Natural killer cell (primary cell): ENCODE measurements at regions not wholly inside any gene's neighbourhood (a gene's known extent, or its start where the extent isn't known, plus 50 kb on each side); places are given as distances from the start of the nearest gene placed in this dataset.

Source experiments
- ATAC-seq, 3 donors: fragments of 150-1000 bp in 2 of 3; fragments of 200-7000 bp in 1 of 3; cut with Tn5 transposase; 1 replicate in 1 of 3; 2 replicates in 2 of 3; pipeline ENCODE4 v1.10.0; 2021; ENCODE audit warnings: mild to moderate bottlenecking in 2 of 3, moderate library complexity in 2 of 3
- DNase-seq, 2 donors: peaks; one replicate each; pipeline versions ENCODE4 v3.0.0 to v3.0.0-alpha.2; 2013 to 2021; ENCODE audit warnings: mixed read lengths in 1 of 2
- H3K27ac ChIP-seq: one replicate; pipeline ENCODE4 v1.5.1; 2013; ENCODE audit warnings: mild to moderate bottlenecking, low read length
- H3K27me3 ChIP-seq: one replicate; pipeline ENCODE4 v1.6.1; 2013; ENCODE audit warnings: low read length; ENCODE audit not compliant: control insufficient read depth, insufficient read depth
- H3K36me3 ChIP-seq: one replicate; pipeline ENCODE4 v1.6.1; 2013; ENCODE audit warnings: low read length; ENCODE audit not compliant: control insufficient read depth, insufficient read depth
- H3K4me1 ChIP-seq: one replicate; pipeline ENCODE4 v1.6.1; 2013; ENCODE audit warnings: low read length; ENCODE audit not compliant: control insufficient read depth, insufficient read depth
- H3K4me3 ChIP-seq: one replicate; pipeline ENCODE4 v1.5.1; 2013; ENCODE audit warnings: low read length
- H3K9me3 ChIP-seq: one replicate; pipeline ENCODE4 v1.6.1; 2013; ENCODE audit warnings: low read length; ENCODE audit not compliant: control insufficient read depth, insufficient read depth
- H3K27ac Mint-ChIP-seq, 2 donors: one replicate each; pipeline ENCODE4 v1.8.0; 2022; ENCODE audit warnings: mild to moderate bottlenecking in 2 of 2, mixed read lengths in 2 of 2, moderate library complexity in 1 of 2
- H3K27me3 Mint-ChIP-seq, 2 donors: one replicate each; pipeline ENCODE4 v1.8.0; 2022; ENCODE audit warnings: low read depth in 2 of 2, mixed read lengths in 2 of 2
- H3K36me3 Mint-ChIP-seq: one replicate; pipeline ENCODE4 v1.8.0; 2022; ENCODE audit warnings: mixed read lengths
- H3K4me1 Mint-ChIP-seq, 2 donors: one replicate each; pipeline ENCODE4 v1.8.0; 2022; ENCODE audit warnings: mixed read lengths in 2 of 2
- H3K4me3 Mint-ChIP-seq: one replicate; pipeline ENCODE4 v1.8.0; 2022; ENCODE audit warnings: mild to moderate bottlenecking, moderate library complexity, mixed read lengths
- H3K9me3 Mint-ChIP-seq, 2 donors: one replicate each; pipeline ENCODE4 v1.8.0; 2022; ENCODE audit warnings: mixed read lengths in 2 of 2
- CTCF ChIP-seq: fragments of 200-600 bp; IDR thresholded peaks from one replicate; pipeline ENCODE4 v1.8.0; 2022; ENCODE audit warnings: antibody characterized with exemption
- WGBS: methylation state at CpG from one replicate; pipeline ENCODE4 v1.1.7; 2013; ENCODE audit warnings: missing lambda C conversion rate; ENCODE audit not compliant: insufficient coverage; 5-methylcytosine and 5-hydroxymethylcytosine counted together
- intact Hi-C: fragments of 100-400 bp; cut with micrococcal nuclease; formaldehyde crosslinking; loops from one replicate; pipeline ENCODE4 v1.14.2; 2022

GRCh38 chr2:7846607-7847006 is 835.2 kb upstream of the ID2 start:
- intact Hi-C loops: no loop called here
- Histone ChIP-seq H3K27me3 (no peaks in the 10 kb centered on the region), H3K9me3 (no peaks in the 10 kb centered on the region), H3K36me3 (no peaks in the 10 kb centered on the region), H3K4me3 (no peak overlapping the region), H3K4me1 (peaks cover 3% of the 10 kb centered on the region), H3K27ac (no peak overlapping the region)
- DNase-seq: no peak
- Mint-ChIP-seq H3K36me3 (no peaks in the 10 kb centered on the region), H3K27me3 (no peaks in the 10 kb centered on the region), H3K9me3 (no peaks in the 10 kb centered on the region), H3K4me1 (no peaks in the 10 kb centered on the region), H3K4me3 (no peak overlapping the region), H3K27ac (no peak overlapping the region)
- no peak for TF ChIP-seq CTCF
- 81% methylated on average over 4 of the region's 5 CpGs for WGBS
- no peak for ATAC-seq

GRCh38 chr2:7847321-7847720 is 834.5 kb upstream of the ID2 start:
- H3K27me3 ChIP-seq: no peaks in the 10 kb centered on the region

GRCh38 chr2:7849027-7849426 is 832.8 kb upstream of the ID2 start:
- H3K4me1 ChIP-seq: no peaks in the 10 kb centered on the region
- H3K4me1 Mint-ChIP-seq: no peaks in the 10 kb centered on the region
- no peaks in the 10 kb centered on the region for H3K36me3 Mint-ChIP-seq
- no peak for ATAC-seq
- intact Hi-C loops: no loop called here
- no peak for TF ChIP-seq CTCF
- no peak overlapping the region for H3K27ac Mint-ChIP-seq
- H3K27me3 Mint-ChIP-seq: peaks cover 4 to 7% of the 10 kb centered on the region in 2 donors
- H3K4me3 Mint-ChIP-seq: no peak overlapping the region
- H3K27ac ChIP-seq: no peak overlapping the region
- no peaks in the 10 kb centered on the region for H3K9me3 ChIP-seq
- H3K9me3 Mint-ChIP-seq: no peaks in the 10 kb centered on the region
- no peak for DNase-seq
- H3K36me3 ChIP-seq: no peaks in the 10 kb centered on the region
- 92% methylated on average over 1 of the region's 1 CpG for WGBS
- H3K27me3 ChIP-seq: no peaks in the 10 kb centered on the region
- no peak overlapping the region for H3K4me3 ChIP-seq

More at GRCh38 chr2:7847321-7847720, 834.5 kb upstream of the ID2 start:
- no peak for ATAC-seq
- TF ChIP-seq CTCF: no peak
- intact Hi-C loops: no loop called here
- Histone ChIP-seq H3K4me1 (no peaks in the 10 kb centered on the region), H3K4me3 (no peak overlapping the region), H3K36me3 (no peaks in the 10 kb centered on the region), H3K27ac (no peak overlapping the region), H3K9me3 (no peaks in the 10 kb centered on the region)
- Mint-ChIP-seq H3K27ac (no peak overlapping the region), H3K36me3 (no peaks in the 10 kb centered on the region), H3K4me3 (no peak overlapping the region), H3K27me3 (no peaks in the 10 kb centered on the region), H3K4me1 (no peaks in the 10 kb centered on the region), H3K9me3 (no peaks in the 10 kb centered on the region)
- DNase-seq: no peak
- 95% methylated on average over 4 of the region's 4 CpGs for WGBS

GRCh38 chr2:7849531-7849930 is 832.3 kb upstream of the ID2 start:
- no peaks in the 10 kb centered on the region for H3K36me3 Mint-ChIP-seq
- H3K27me3 ChIP-seq: no peaks in the 10 kb centered on the region
- DNase-seq: no peak
- H3K4me3 Mint-ChIP-seq: no peak overlapping the region
- TF ChIP-seq CTCF: no peak
- no peak overlapping the region for H3K27ac Mint-ChIP-seq
- H3K4me1 Mint-ChIP-seq: no peaks in the 10 kb centered on the region
- no peak overlapping the region for H3K27ac ChIP-seq
- no peak overlapping the region for H3K4me3 ChIP-seq
- 72% methylated on average over 5 of the region's 5 CpGs for WGBS
- ATAC-seq: no peak
- H3K9me3 Mint-ChIP-seq: no peaks in the 10 kb centered on the region
- intact Hi-C loops: no loop called here
- H3K4me1 ChIP-seq: no peaks in the 10 kb centered on the region
- peaks cover 7 to 8% of the 10 kb centered on the region in 2 donors for H3K27me3 Mint-ChIP-seq
- no peaks in the 10 kb centered on the region for H3K9me3 ChIP-seq
- H3K36me3 ChIP-seq: no peaks in the 10 kb centered on the region
